ENCODE measurements at regions not wholly inside any gene's neighbourhood (a gene's known extent, or its start where the extent isn't known, plus 50 kb on each side); places are given as distances from the start of the nearest gene placed in this dataset.

GRCh38 chr11:23127706-23128105 is 267.4 kb upstream of the CCDC179 start:
- TF ChIP-seq CTCF (IDR thresholded peaks at IDR 0.05) = no peak
- DNase-seq = no peak
- peaks cover 18% of the 10 kb centered on the region for H3K4me1 Mint-ChIP-seq (ENCODE audit: low read depth)
- peaks cover 6% of the 10 kb centered on the region; the same call in 1 of the 2 replicates for H3K27me3 Mint-ChIP-seq (ENCODE audit: insufficient read depth)
- H3K27ac Mint-ChIP-seq = no peak overlapping the region
- no peak overlapping the region for H3K4me3 Mint-ChIP-seq
- H3K9me3 Mint-ChIP-seq = peaks cover 4% of the 10 kb centered on the region; the same call in 1 of the 2 replicates
- H3K36me3 Mint-ChIP-seq (ENCODE audit: low read depth) = peaks cover 8% of the 10 kb centered on the region

- H3K9me3 Mint-ChIP-seq = peaks cover 9% of the 10 kb centered on the region
- peaks cover 16% of the 10 kb centered on the region for H3K36me3 Mint-ChIP-seq (ENCODE audit: low read depth)
- H3K4me3 Mint-ChIP-seq = no peak overlapping the region
- TF ChIP-seq CTCF (IDR thresholded peaks at IDR 0.05) = no peak
- no peak for DNase-seq
- peaks cover 10% of the 10 kb centered on the region; the same call in 1 of the 2 replicates for H3K27me3 Mint-ChIP-seq (ENCODE audit: insufficient read depth)
- H3K27ac Mint-ChIP-seq = no peak overlapping the region
- H3K4me1 Mint-ChIP-seq (ENCODE audit: low read depth) = no peaks in the 10 kb centered on the region
Measured at GRCh38 chr11:23134627-23135026, 274.4 kb upstream of the CCDC179 start.

- TF ChIP-seq CTCF (IDR thresholded peaks at IDR 0.05) = no peak
- H3K36me3 Mint-ChIP-seq (ENCODE audit: low read depth) = no peaks in the 10 kb centered on the region
- DNase-seq = no peak
- peaks cover 7% of the 10 kb centered on the region; the same call in 1 of the 2 replicates for H3K27me3 Mint-ChIP-seq (ENCODE audit: insufficient read depth)
- H3K4me3 Mint-ChIP-seq = no peak overlapping the region
- H3K27ac Mint-ChIP-seq = no peak overlapping the region
- H3K4me1 Mint-ChIP-seq (ENCODE audit: low read depth) = peaks cover 11% of the 10 kb centered on the region; the same call in 1 of the 2 replicates
- H3K9me3 Mint-ChIP-seq = no peaks in the 10 kb centered on the region
Measured at GRCh38 chr11:23138761-23139160, 278.5 kb upstream of the CCDC179 start.

- H3K27me3 Mint-ChIP-seq (ENCODE audit: insufficient read depth) = peaks cover 5% of the 10 kb centered on the region; the same call in 1 of the 2 replicates
- no peak for TF ChIP-seq CTCF (IDR thresholded peaks at IDR 0.05)
- no peaks in the 10 kb centered on the region for H3K9me3 Mint-ChIP-seq
- no peak overlapping the region for H3K27ac Mint-ChIP-seq
- H3K4me3 Mint-ChIP-seq = no peak overlapping the region
- no peak for DNase-seq
- no peaks in the 10 kb centered on the region for H3K36me3 Mint-ChIP-seq (ENCODE audit: low read depth)
- H3K4me1 Mint-ChIP-seq (ENCODE audit: low read depth) = peaks cover 26% of the 10 kb centered on the region
Measured at GRCh38 chr11:23143022-23143421, 282.7 kb upstream of the CCDC179 start.

GRCh38 chr11:23151819-23152218 is 291.5 kb upstream of the CCDC179 start:
- Mint-ChIP-seq H3K4me1 (ENCODE audit: low read depth) (no peaks in the 10 kb centered on the region; the same call in 1 of the 2 replicates), H3K27ac (no peak overlapping the region), H3K9me3 (no peaks in the 10 kb centered on the region), H3K36me3 (ENCODE audit: low read depth) (no peaks in the 10 kb centered on the region), H3K4me3 (no peak overlapping the region), H3K27me3 (ENCODE audit: insufficient read depth) (no peaks in the 10 kb centered on the region)
- no peak for TF ChIP-seq CTCF (IDR thresholded peaks at IDR 0.05)
- DNase-seq = no peak

- Mint-ChIP-seq H3K9me3 (no peaks in the 10 kb centered on the region), H3K27ac (no peak overlapping the region), H3K27me3 (ENCODE audit: insufficient read depth) (peaks cover 3% of the 10 kb centered on the region; the same call in 1 of the 2 replicates), H3K4me1 (ENCODE audit: low read depth) (no peaks in the 10 kb centered on the region; the same call in 1 of the 2 replicates), H3K36me3 (ENCODE audit: low read depth) (no peaks in the 10 kb centered on the region), H3K4me3 (no peak overlapping the region)
- no peak for TF ChIP-seq CTCF (IDR thresholded peaks at IDR 0.05)
- DNase-seq = no peak
Measured at GRCh38 chr11:23155503-23155902, 295.2 kb upstream of the CCDC179 start.

Data from HFFc6 (cell line).